ENCODE measurements at regions not wholly inside any gene's neighbourhood (a gene's known extent, or its start where the extent isn't known, plus 50 kb on each side); places are given as distances from the start of the nearest gene placed in this dataset.

DNA sequence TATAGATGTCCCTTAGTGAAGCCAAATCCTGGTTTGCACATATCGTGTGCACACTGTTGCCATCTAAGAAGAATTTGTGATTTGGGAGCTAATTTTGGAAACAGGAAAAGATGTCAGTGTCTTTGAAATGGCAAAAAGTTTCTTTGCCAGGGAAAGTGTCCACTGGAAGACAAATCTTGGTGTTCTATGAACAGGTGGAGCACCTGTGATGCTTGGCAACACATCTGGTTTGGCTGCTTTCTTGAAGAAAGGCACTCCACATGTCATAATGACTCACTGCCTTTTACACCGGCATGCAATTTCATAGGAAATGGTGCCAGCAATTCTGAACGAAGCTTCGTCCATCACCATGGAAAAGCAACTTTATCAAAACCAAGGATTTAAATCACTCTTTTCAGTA, 1040.0 kb upstream of the MAP3K7 start:
- no peak for TF ChIP-seq EZH2 (IDR thresholded peaks at IDR 0.05; ENCODE audit: low read length, missing control alignments)
- TF ChIP-seq, protein P1, sequence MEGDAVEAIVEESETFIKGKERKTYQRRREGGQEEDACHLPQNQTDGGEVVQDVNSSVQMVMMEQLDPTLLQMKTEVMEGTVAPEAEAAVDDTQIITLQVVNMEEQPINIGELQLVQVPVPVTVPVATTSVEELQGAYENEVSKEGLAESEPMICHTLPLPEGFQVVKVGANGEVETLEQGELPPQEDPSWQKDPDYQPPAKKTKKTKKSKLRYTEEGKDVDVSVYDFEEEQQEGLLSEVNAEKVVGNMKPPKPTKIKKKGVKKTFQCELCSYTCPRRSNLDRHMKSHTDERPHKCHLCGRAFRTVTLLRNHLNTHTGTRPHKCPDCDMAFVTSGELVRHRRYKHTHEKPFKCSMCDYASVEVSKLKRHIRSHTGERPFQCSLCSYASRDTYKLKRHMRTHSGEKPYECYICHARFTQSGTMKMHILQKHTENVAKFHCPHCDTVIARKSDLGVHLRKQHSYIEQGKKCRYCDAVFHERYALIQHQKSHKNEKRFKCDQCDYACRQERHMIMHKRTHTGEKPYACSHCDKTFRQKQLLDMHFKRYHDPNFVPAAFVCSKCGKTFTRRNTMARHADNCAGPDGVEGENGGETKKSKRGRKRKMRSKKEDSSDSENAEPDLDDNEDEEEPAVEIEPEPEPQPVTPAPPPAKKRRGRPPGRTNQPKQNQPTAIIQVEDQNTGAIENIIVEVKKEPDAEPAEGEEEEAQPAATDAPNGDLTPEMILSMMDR (conservative IDR thresholded peaks at IDR 0.05 in 1 of 2, IDR thresholded peaks at IDR 0.05 in 1 of 2; ENCODE audit: low read depth in 1 of 2, low read length in 2 of 2), result no peak

Measured in fibroblast of lung (primary cell).